Loucy (cell line): ENCODE measurements at regions not wholly inside any gene's neighbourhood (a gene's known extent, or its start where the extent isn't known, plus 50 kb on each side); places are given as distances from the start of the nearest gene placed in this dataset.
"Not testable (repeated sequence)": the region's sequence is repeated elsewhere in the genome, so short reads cannot be mapped to it uniquely, and the experiment has no call there.

Experiments used
- H2AFZ ChIP-seq: fragments of 200-600 bp; sonication (generic); 2 replicates; pipeline ENCODE4 v1.6.0; 2016; ENCODE audit warnings: antibody characterized with exemption, mild to moderate bottlenecking, low read length, moderate library complexity
- H3F3A ChIP-seq: fragments of 200-600 bp; 2 replicates; pipeline ENCODE4 v1.6.0; 2016; ENCODE audit warnings: antibody characterized with exemption, low read depth, mild to moderate bottlenecking
- H3K27me3 ChIP-seq: fragments of 200-600 bp; sonication (generic); 2 replicates; pipeline ENCODE4 v1.6.1; 2014; ENCODE audit warnings: low read length, mild to moderate bottlenecking; ENCODE audit not compliant: insufficient read depth, poor library complexity, severe bottlenecking
- H3K36me3 ChIP-seq: fragments of 200-600 bp; sonication (generic); 2 replicates; pipeline ENCODE4 v1.6.1; 2016; ENCODE audit warnings: low read length; ENCODE audit not compliant: insufficient read depth
- H3K4me1 ChIP-seq: fragments of 200-600 bp; sonication (generic); 2 replicates; pipeline ENCODE4 v1.5.1; 2014; ENCODE audit warnings: low read length, mild to moderate bottlenecking; ENCODE audit not compliant: insufficient read depth, poor library complexity, severe bottlenecking
- H3K4me2 ChIP-seq: fragments of 200-600 bp; sonication (generic); 2 replicates; pipeline ENCODE4 v1.6.0; 2014; ENCODE audit warnings: antibody characterized with exemption, low read length, low read depth, mild to moderate bottlenecking; ENCODE audit not compliant: poor library complexity, severe bottlenecking
- H3K4me3 ChIP-seq: fragments of 200-600 bp; sonication (generic); 2 replicates; pipeline ENCODE4 v1.5.1; 2014; ENCODE audit warnings: low read length, mild to moderate bottlenecking, mixed read lengths; ENCODE audit not compliant: poor library complexity, severe bottlenecking
- H3K79me2 ChIP-seq: fragments of 200-600 bp; sonication (generic); 2 replicates; pipeline ENCODE4 v1.6.1; 2014; ENCODE audit warnings: low read length; ENCODE audit not compliant: insufficient read depth
- H3K9ac ChIP-seq: fragments of 200-600 bp; sonication (generic); 2 replicates; pipeline ENCODE4 v1.6.0; 2014; ENCODE audit warnings: mild to moderate bottlenecking, low read depth, low read length, moderate library complexity; ENCODE audit not compliant: poor library complexity, severe bottlenecking
- H3K9me2 ChIP-seq: fragments of 200-600 bp; sonication (generic); replicated peaks from 2 replicates; pipeline ENCODE4 v1.6.1; 2016; ENCODE audit warnings: low read depth, low read length, mixed read lengths
- H3K9me3 ChIP-seq: fragments of 200-600 bp; sonication (generic); 2 replicates; pipeline ENCODE4 v1.6.1; 2014; ENCODE audit warnings: mild to moderate bottlenecking, antibody characterized with exemption, low read length, low read depth; ENCODE audit not compliant: insufficient read depth
- H4K20me1 ChIP-seq: fragments of 200-600 bp; sonication (generic); 2 replicates; pipeline ENCODE4 v1.6.0; 2014; ENCODE audit warnings: antibody characterized with exemption, low read length, mild to moderate bottlenecking; ENCODE audit not compliant: insufficient read depth, poor library complexity, severe bottlenecking
- CTCF ChIP-seq: fragments of 200-600 bp; sonication (generic); conservative IDR thresholded peaks from 2 replicates; pipeline ENCODE4 v1.5.1; 2014; ENCODE audit warnings: mild to moderate bottlenecking, antibody characterized with exemption, low read length
- EZH2phosphoT487 ChIP-seq: fragments of 200-600 bp; IDR thresholded peaks from 2 replicates; pipeline ENCODE4 v1.6.1; 2018; ENCODE audit warnings: antibody characterized with exemption, mild to moderate bottlenecking, moderate library complexity, borderline replicate concordance

DNA sequence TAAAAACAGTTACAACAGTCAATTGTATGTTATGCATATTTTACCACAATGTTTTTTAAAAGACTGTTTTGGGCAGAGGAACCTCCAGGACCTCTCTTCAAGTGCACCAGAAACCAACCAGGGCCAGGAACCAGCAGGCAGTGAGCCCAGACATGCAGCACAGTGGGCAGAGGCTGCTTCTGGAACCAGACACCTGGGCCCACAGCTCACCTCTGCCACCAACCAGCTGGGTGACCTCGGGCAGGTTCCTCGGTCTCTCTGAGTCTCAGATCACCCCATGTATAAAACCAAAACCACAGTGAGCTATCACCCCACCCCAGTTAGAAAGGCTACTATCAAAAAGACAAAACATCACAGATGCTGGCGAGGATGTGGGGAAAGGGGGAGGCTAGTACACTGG is 161.0 kb downstream of the C16orf95 start:
- Histone ChIP-seq H3K79me2 (no peaks in the 10 kb centered on the region), H3F3A (no peaks in the 10 kb centered on the region), H3K36me3 (no peaks in the 10 kb centered on the region), H3K4me2 (no peak overlapping the region), H3K4me3 (no peak overlapping the region), H3K27me3 (no peaks in the 10 kb centered on the region), H4K20me1 (no peaks in the 10 kb centered on the region), H3K9me2 (no peaks in the 10 kb centered on the region), H3K9me3 (no peaks in the 10 kb centered on the region), H2AFZ (no peak overlapping the region), H3K4me1 (no peaks in the 10 kb centered on the region), H3K9ac (no peak overlapping the region)
- no peak for TF ChIP-seq CTCF

- Histone ChIP-seq H3K27me3 (no peaks in the 10 kb centered on the region), H3K9ac (no peak overlapping the region), H3K79me2 (no peaks in the 10 kb centered on the region), H3K4me2 (no peak overlapping the region), H2AFZ (no peak overlapping the region), H4K20me1 (no peaks in the 10 kb centered on the region), H3K9me2 (no peaks in the 10 kb centered on the region), H3K4me3 (no peak overlapping the region), H3K9me3 (no peaks in the 10 kb centered on the region), H3K36me3 (no peaks in the 10 kb centered on the region), H3F3A (no peaks in the 10 kb centered on the region), H3K4me1 (no peaks in the 10 kb centered on the region)
- TF ChIP-seq EZH2phosphoT487 (no peak), CTCF (no peak)
Measured at GRCh38 chr16:87160234-87160636, 157.0 kb downstream of the C16orf95 start.

DNA sequence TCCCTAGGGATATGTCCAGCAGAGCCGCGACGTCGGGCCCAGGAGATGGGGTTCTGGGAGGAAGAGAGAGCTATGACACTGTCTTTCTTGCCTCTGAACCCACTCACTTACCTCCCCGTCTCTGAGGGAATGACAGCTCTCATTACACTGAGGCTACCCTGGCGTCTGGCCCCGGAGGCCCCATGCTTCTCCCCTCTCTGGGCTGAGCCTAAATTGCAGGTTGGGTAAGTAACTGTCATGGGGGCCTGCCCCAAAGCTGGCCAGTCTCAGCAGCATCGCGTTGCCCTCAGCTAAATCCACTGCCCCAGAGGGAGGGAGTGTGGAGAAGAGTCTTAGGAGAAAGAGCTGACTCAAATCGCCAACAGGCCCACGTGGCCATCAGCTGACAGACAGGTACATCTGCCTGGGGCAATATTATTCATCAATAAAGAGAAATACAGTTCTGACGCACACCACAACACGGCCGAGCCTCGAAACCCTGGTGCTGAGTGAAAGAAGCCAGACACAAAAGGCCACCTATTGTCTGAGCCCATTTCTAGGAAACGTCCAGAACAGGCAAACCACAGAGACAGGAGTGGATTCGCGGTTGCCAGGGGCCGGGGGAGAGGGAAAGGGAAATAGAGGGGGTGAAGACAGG is 156.4 kb downstream of the C16orf95 start:
- no peaks in the 10 kb centered on the region for H3K36me3 ChIP-seq
- H3K27me3 ChIP-seq: no peaks in the 10 kb centered on the region
- H4K20me1 ChIP-seq: no peaks in the 10 kb centered on the region
- no peak overlapping the region for H3K4me2 ChIP-seq
- H3K4me3 ChIP-seq: no peak overlapping the region
- H3K4me1 ChIP-seq: no peaks in the 10 kb centered on the region
- TF ChIP-seq CTCF (no peak), EZH2phosphoT487 (no peak)
- no peaks in the 10 kb centered on the region for H3K79me2 ChIP-seq
- no peaks in the 10 kb centered on the region for H3K9me2 ChIP-seq
- H3K9me3 ChIP-seq: no peaks in the 10 kb centered on the region
- no peak overlapping the region for H2AFZ ChIP-seq
- no peaks in the 10 kb centered on the region for H3F3A ChIP-seq
- no peak overlapping the region for H3K9ac ChIP-seq

DNA sequence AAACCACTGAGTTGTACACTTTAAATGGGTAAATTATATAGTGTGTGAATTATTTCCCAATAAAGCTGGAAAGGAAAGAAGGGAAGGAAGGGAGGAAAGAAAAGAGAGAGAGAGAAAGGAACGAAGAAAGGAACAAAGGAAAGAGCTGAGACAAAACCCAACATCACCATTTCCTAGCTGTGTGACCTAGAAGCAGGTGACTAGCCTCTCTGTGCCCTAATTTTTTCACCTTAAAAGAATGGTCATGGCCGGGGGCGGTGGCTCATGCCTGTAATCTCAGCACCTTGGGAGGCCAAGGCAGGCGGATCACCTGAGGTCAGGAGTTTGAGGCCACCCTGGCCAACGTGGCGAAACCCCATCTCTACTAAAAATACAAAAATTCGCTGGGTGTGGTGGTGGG is 155.8 kb downstream of the C16orf95 start:
- not testable (repeated sequence) for H3K27me3 ChIP-seq, H3K36me3 ChIP-seq, H3K4me1 ChIP-seq, H3K79me2 ChIP-seq, H3K4me2 ChIP-seq, H3K9me3 ChIP-seq, H3K9ac ChIP-seq, H3K4me3 ChIP-seq, H4K20me1 ChIP-seq, H3F3A ChIP-seq, H2AFZ ChIP-seq, H3K9me2 ChIP-seq
